DMS 273 treated with DMSO at 0.1 percent for 48 hours (cell line): ENCODE measurements at regions not wholly inside any gene's neighbourhood (a gene's known extent, or its start where the extent isn't known, plus 50 kb on each side); places are given as distances from the start of the nearest gene placed in this dataset.

ENCODE experiments used
- DNase-seq: peaks from one replicate; lab custom pipeline; 2025; lab: John Stamatoyannopoulos, UW

GRCh38 chr17:77725846-77726245, 232.7 kb upstream of the TNRC6C start:
- no peak for DNase-seq

DNA sequence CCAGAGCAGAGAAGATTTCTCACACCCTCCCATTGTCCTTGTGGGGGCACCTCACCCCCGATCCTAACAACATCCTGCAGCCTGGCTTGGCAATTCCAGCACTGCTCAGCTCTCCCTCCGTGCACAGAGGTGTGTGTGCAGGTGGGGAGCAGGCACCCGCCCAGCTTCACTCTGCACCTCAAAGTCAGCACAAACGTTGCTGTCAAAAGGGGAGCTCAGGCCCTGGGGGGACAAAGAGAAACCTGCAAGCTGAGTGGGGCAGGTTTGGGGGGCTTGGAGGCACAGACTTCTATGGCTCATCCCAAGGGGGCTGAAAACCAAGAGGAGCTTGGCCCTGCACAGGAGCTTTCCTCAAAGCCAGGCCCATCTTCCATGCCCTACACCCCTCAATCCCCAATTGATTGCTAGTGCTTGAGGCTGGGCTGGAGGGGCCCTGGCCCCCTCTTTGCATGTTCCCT, 231.9 kb upstream of the TNRC6C start:
- no peak for DNase-seq

DNA sequence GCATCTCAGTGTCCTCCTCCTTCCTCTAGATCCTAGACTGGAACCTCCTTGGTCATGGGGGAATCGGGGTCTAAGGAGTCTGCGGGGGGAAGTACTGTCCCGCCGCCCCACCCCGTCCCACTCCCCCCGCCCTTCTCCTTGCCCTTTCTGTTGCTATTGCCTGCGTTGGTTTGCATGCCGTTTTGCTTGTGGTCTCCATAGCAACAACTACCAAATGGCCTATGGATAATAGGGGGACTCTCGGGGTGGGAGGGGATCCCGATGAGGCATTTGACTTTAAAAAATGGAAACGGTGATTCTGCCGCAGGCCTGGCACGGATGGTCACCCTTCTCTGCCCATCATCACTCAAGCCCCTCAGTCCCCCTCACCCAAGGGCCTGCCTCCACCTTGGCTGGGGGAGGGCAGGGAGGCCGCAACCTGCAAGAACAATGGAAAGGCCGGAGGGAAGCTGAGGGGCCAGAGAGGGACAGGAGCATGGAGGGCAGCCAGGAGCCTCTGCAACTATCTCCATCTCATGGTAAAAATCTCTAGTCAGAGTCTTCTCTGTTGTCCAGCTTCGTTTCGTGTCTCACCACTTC, 231.4 kb upstream of the TNRC6C start:
- no peak for DNase-seq

GRCh38 chr17:77728474-77728795, 230.1 kb upstream of the TNRC6C start:
- DNase-seq, result no peak

DNA sequence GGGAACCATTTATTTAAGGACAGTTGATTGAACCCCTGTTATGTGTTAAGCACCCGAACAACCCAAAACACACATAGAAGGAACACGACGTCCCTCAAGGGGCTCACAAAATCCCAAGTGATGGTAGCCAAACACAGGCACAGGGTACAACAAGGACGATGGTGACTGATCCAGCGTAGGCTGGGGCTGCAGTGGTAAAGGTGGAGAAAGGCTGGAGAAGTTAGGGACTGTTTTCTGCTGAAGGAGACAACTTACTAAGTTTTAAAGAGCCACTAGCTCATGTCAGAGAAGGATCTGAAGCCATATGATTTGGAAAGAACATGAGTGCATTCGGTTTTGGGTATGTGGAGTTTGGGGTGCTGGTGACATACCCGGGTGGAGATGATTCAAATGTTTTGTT, 229.6 kb upstream of the TNRC6C start:
- DNase-seq, result no peak

GRCh38 chr17:77729587-77729986, 228.9 kb upstream of the TNRC6C start:
- DNase-seq, result no peak

- DNase-seq, result no peak
Observed at GRCh38 chr17:77730376-77730775, 228.1 kb upstream of the TNRC6C start.

- no peak for DNase-seq
Observed at GRCh38 chr17:77733576-77734296, 224.8 kb upstream of the TNRC6C start.

- DNase-seq, result peak; percentile 87
Observed at GRCh38 chr17:77734371-77735080, 224.0 kb upstream of the TNRC6C start.

DNA sequence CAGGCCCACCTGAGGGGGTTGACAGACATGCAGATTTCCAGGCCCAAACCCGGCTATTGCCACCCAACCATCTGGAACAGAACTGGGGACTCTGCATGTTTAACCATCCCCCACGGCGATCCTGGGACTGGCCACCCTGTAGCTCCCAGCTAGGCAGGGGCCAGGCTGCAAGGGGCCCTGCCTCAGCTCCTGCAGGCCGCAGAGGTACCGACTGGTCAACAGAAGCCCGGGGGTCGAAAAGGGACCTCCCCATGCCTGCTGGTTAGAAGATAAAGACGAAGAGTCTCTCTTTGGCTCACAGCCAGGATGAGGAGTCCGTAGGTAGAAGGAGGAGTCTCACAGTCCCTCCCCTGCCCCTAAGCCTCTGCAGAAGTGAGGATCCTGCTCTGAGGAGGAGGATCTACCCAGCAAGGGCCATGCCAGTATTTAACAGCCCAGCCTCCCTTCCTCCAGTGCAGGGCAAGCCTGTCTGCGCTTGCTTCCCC, 223.4 kb upstream of the TNRC6C start:
- no peak for DNase-seq

- DNase-seq, result no peak
Observed at GRCh38 chr17:77735566-77736198, 222.8 kb upstream of the TNRC6C start.

DNA sequence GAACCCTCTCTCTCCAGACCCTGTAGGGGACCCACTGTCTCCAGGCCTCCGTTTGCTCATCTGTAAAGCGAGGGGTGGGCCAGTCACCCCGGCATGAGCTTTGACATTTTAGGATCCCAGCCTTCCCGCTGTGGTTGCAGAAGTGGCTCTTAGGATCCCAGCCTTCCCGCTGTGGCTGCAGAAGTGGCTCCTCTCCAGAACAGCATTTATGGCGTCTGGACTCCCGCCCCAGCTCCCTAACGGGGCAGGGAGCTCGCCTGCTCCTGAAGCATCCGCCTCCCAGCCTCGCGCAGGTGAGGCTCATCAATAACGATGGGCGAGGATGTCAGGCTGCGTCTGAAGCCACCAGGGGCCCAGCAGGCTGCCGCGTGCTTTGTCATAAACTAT, 222.3 kb upstream of the TNRC6C start:
- DNase-seq, result no peak

DNA sequence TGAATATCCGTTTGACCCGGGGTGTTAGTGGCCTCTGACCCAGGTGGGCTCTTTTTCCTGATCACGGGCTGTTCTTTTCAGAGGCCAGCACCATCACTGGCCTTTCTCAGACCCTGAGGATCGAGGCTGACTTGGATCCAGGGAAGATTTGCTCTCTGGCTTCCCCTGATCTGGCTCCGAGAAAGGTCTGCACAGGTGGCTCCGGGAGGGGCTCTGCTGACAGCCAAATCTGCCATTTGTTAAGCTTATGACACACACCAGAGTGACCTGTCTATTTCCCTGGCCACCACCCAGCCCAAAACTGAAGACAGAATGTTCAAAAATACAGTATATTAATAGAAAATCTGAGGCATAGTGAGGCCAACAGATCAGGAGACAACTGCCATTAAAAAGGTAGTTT, 221.8 kb upstream of the TNRC6C start:
- no peak for DNase-seq

- DNase-seq, result no peak
Observed at GRCh38 chr17:77737442-77738265, 220.8 kb upstream of the TNRC6C start.

GRCh38 chr17:77738751-77739531, 219.6 kb upstream of the TNRC6C start:
- DNase-seq, result no peak

GRCh38 chr17:77740481-77740880, 218.0 kb upstream of the TNRC6C start:
- no peak for DNase-seq

DNA sequence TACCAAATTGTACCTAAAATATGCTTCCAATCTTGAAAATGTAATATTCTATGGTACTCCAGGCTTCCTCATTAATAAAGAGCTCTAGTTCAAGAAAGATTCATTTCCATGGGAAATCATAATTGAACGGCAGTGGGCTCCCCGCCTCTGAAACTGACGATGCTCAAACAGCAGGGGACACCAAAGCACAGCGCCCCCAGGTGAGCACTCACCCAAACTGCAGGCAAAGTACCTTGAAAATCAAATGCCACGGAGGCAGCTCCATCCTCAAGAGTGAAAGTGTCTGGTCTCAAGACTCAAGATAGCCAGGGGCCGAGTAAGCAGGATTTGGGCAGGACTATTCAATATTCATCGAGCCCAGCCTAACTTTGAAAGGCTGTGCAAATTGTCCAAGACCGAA, 217.4 kb upstream of the TNRC6C start:
- DNase-seq, result no peak

DNA sequence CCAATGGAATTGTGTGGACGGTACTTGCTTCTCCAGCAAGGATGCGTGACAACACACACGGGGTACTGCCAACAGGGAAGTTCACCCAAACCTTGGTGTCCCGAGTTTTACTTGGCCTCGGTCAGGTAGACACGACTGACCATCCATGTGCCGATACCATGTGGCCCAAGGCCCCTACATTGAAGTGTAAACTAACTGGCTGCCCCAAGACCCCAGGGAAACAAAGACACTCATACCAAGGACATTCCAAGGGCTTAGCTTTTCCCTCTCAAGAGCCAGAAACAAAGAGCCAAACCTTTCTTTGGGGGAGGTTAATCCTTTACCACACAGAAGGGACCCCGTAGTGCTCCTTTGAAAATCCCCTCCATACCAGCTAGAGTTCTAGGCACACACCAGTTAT, 215.9 kb upstream of the TNRC6C start:
- no peak for DNase-seq

DNA sequence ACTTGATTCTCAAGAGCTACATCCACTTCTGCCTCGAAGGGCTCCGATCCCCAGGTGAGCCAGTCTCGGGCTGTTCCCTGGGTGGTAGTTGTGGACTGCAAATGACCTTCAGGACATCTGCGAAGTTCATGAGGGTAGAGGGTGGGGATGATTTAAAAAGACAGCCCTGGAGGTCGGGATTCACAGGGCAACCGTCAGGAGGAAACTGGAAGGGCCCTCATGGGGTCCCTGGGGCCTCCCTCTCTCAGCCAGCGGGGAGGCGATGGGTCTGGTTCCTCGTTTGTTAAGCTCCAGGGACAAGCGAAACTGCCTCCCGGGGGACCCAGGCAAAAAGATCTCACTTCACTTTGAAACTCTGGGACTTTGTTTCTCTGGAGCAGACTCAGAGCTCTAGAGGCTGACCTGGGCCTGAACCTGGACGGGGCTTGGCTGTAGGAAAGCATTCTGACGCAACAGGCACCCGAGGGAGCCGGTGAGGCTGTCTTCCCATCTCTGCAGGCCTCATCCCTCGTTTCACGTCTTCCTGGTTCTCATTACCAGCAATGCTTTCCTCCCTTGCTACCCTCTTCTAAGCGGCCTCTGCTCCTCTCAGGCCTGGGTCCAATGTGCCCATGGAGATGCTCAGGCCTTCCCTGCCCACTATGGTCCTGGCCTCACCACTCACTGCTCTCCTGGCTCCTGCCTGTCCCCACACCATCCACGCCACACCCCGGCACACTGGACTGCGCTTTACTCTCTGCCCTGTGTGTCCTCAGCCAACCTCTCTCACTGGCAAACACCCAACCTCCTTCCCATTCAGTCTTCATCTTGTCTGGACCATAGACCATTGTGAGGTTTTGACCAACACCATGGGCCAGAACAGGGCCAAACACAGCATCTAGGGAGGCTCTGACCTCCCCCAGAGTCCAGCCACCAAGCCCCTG, 214.2 kb upstream of the TNRC6C start:
- DNase-seq, result no peak

DNA sequence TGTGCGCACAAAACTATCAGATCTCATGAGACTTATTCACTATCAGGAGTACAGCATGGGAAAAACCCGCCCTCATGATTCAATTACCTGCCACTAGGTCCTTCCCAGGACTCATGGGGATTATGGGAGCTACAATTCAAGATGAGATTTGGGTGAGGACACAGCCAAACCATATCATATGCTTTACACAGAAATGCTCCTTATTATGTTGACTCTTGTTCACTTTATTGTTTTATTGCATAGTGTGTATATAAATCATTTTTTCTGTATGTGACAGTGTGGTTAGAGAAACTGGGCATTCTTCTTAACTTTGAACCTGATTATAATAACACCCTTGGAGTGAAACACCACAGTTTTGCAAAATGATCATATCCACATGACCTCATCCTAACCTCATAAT, 212.8 kb upstream of the TNRC6C start:
- DNase-seq, result no peak
